GM12873 (cell line): ENCODE measurements at regions not wholly inside any gene's neighbourhood (a gene's known extent, or its start where the extent isn't known, plus 50 kb on each side); places are given as distances from the start of the nearest gene placed in this dataset.

Source experiments
- CTCF ChIP-seq: IDR thresholded peaks from 2 replicates; pipeline ENCODE4 v1.5.1; 2012; ENCODE audit warnings: low read depth, mild to moderate bottlenecking, moderate library complexity, low read length, control low read depth; ENCODE audit not compliant: insufficient read depth; ENCODE audit errors: missing control alignments

- TF ChIP-seq CTCF = no peak
Observed at GRCh38 chr4:187865914-187866313, 129.7 kb upstream of the ZFP42 start.

- no peak for TF ChIP-seq CTCF
Observed at GRCh38 chr4:187883049-187883448, 112.5 kb upstream of the ZFP42 start.

- no peak for TF ChIP-seq CTCF
Observed at GRCh38 chr4:187883836-187884475, 111.6 kb upstream of the ZFP42 start.

- TF ChIP-seq CTCF = no peak
Observed at GRCh38 chr4:187887906-187888305, 107.7 kb upstream of the ZFP42 start.

- TF ChIP-seq CTCF = no peak
Observed at GRCh38 chr4:187889651-187890050, 105.9 kb upstream of the ZFP42 start.

- TF ChIP-seq CTCF = no peak
Observed at GRCh38 chr4:187893418-187893817, 102.2 kb upstream of the ZFP42 start.

- no peak for TF ChIP-seq CTCF
Observed at GRCh38 chr4:187903106-187903505, 92.5 kb upstream of the ZFP42 start.
